ENCODE measurements at regions not wholly inside any gene's neighbourhood (a gene's known extent, or its start where the extent isn't known, plus 50 kb on each side); places are given as distances from the start of the nearest gene placed in this dataset.
"Not testable (repeated sequence)": the region's sequence is repeated elsewhere in the genome, so short reads cannot be mapped to it uniquely, and the experiment has no call there.

DNA sequence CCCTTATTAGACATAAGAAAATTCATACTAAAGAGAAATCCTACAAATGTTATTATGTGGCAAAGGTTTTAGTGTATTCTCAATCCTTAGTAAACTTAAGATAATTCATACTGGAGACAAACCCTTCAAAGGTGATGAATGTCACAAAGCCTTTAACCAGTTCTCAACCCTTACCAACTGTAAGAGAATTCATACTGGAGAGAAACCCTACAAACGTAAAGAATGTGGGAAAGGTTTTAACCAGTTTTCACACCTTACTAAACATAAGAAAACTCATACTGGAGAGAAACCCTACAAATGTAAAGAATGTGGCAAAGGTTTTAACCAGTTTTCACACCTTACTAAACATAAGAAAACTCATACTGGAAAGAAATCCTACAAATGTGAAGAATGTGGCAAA, 93.2 kb downstream of the ZNF680 start:
- no peak for DNase-seq (ENCODE audit: low read depth)

DNA sequence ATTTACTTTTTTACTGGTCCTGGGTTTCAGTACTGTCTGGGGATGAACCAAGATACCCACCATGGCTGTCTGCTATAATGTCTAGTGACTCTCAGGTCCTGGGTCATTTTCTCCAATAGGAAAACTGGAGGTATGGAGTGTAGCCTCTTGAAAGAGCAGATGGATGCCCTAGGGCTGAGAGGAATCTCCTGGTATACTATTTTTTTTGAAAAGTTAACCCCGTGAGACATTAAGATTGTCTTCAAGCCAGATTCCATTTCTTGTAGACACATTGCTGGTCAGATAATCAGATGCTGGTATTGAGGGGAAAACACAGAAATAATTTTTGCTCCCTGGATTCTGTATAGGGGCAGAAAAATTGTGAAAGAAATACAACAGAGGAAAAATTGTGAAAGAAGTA, 97.3 kb downstream of the ZNF680 start:
- DNase-seq (ENCODE audit: low read depth), result no peak

DNA sequence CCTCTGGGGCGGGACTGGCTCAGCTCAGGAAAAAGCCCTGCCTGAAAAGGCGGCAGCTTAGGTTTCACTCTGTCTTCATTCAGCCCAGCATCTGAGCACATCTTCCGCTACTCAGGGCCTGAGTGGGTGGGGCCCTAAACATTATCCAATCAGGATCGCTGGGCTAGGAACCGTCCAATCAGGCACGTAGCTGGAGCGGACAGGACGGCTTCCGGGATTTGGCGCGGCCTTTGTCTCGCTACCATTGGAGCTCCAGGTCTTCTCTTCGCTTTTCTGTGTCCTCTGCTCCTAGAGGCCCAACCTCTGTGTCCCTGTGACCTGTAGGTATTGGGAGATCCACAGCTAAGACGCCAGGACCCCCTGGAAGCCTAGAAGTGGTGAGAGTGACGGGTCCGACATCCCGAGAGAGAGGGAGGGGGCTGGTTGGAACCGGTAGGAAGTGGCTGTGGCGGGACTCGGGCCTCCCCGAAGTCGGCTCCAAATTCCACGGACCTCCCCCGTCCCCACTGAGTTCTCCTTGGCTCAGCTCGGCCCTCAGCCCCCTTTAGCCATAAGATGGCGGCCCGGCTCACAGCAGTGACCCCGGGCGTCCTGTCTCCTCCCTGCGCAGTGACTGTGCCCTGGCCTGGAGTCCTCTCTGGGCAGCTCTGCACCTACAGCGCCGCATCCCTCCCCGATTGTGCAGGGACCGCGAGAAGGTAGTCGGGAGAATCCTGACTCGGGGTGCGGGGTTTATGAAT, 99.1 kb downstream of the ZNF680 start:
- DNase-seq (ENCODE audit: low read depth), result peak; percentile 42

DNA sequence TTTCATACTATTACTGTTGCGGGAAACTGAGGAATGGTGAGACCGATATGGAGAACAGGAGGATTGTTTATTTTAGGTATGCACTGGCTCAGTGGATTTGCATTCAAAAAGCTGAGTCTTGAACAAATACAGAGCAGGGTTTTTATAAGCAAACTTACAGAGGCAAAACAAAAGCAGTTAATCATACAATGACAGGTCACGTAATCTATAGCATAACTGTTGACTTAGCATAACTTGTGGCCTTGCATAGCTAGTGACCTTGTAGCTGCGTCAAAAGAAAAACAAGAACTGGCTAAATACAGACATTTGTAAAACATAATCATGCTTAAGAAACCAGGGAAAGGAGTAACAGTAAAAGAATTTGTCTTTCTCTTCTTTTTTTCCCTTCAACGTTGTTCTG, 103.0 kb downstream of the ZNF680 start:
- not testable (repeated sequence) for DNase-seq (ENCODE audit: low read depth)

DNA sequence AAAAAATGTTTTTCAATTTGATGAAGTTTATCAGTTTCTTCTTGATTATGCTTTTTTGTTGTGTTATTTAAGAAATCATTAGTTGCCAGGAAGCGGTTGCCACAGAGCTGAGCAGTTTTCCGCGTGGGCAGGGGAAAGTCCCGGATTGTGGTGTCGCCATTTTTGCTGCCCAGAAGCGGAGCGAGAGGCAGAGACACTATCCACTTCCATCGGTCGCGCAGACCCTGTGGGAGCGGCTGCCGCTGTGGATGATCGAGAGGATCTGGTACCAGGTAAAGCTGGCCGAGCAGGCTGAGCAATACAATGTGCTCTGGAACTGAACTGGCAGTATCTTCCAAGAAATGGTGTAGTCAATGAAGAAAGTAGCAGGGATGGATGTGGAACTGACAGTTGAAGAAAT, 119.8 kb downstream of the ZNF736 start:
- no peak for DNase-seq (ENCODE audit: low read depth)

DNA sequence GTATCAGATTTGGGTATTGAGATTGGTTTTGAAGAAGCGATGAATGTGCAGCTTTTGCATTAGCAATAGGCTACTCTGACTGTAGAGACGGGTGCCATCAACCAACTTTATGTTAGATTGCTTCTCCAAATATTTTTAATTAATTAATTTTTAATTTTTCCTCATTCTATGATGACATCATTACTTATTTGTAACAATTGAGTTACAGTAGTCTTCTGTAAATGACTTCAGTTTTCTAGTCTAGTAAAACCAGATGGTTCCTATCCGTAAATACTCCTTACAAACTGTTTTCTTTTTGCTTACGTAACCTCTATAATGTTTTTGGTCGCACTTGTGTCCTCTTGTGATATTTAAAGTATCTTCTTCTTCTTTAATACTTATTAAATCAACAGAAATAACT, 118.1 kb downstream of the ZNF736 start:
- no peak for DNase-seq (ENCODE audit: low read depth)

DNA sequence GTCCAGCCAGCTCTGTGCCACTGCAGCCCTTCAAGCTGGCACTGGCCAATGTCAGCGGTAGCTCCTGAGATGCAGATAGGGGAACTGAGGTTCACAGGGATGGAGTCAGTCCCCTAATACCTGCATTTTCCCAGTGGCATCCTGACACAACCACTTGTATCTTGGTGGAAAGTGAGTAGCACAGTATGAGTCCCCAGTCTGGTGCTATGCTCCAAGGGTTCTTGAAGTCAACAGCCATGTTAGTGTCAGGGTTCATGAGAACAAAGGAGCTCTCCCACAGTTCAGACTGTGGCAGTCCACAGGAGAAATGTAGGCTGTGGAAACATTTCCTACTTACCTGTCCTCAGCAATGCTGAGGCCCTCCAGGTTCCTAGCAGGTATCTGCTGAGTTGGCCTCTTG, 115.5 kb downstream of the ZNF736 start:
- DNase-seq (ENCODE audit: low read depth), result no peak

DNA sequence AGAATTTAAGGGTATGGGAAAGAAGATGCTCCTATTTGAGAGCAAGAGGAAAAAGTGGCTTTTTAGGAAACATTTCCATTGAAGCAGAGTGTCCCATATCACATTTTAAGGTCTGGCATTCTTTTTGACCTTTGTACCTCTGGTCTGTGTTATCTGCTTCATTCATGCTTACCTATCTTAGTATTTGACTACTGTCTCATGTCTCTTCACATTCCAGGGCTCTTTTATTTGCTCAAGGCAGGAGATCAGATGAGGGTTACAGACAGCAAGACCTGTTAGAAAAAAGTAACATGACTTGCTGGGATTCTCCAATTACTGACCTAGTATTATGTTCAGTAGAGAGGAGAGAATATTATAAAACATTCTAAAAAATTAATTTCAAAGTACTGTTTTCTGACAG, 111.7 kb downstream of the ZNF736 start:
- DNase-seq (ENCODE audit: low read depth), result not testable (repeated sequence)

DNA sequence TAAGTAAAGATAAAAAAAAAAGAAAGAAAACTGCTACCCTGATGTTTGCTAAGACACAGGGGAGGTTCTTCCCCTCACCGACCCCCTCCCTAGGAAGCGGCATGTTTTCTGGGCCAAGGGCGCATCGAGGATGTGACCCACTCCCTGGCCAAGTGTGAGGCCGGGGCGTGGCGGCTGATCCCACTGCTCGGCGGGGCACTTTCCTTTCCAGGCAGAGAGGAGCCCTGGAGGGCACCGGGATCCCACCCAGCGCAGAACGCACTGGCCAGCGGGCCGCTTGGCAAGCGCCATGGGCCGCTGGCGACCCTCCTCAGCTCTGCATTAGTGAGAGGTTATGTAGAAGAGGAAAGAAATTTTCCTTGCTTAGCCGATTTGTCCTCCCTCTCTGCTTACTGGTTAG, 93.4 kb downstream of the ZNF736 start:
- no peak for DNase-seq (ENCODE audit: low read depth)
